ENCODE measurements at regions not wholly inside any gene's neighbourhood (a gene's known extent, or its start where the extent isn't known, plus 50 kb on each side); places are given as distances from the start of the nearest gene placed in this dataset.

DNA sequence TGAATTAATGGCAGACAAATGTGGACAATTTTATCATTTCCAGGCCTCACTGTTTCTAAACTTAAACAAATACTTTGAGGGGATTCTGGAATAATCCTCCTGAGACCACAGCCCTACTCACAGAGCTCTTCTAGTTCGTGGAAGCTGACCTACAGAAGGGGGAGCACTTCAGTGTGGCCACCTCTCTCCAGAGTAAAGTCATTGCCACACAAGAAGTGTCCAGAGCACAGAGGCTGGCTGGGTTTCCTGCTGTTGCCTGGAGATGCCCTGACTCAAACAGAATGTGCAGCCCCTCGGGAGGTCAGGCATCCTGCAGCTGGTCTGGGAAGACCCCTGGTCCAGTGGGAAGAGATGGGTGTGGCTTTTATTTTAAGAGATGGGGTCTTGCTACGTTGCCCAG lies 110.9 kb downstream of the QRSL1 start:
- H3K9me3 Mint-ChIP-seq: no peaks in the 10 kb centered on the region
- peaks cover 45% of the 10 kb centered on the region for H3K27me3 Mint-ChIP-seq (ENCODE audit: low read depth)
- no peak overlapping the region for H3K27ac Mint-ChIP-seq
- no peaks in the 10 kb centered on the region for H3K36me3 Mint-ChIP-seq (ENCODE audit: low read depth)
- no peak for DNase-seq (ENCODE audit: low spot score)
- H3K4me3 Mint-ChIP-seq: no peak overlapping the region
- no peaks in the 10 kb centered on the region for H3K4me1 Mint-ChIP-seq (ENCODE audit: low read depth)

DNA sequence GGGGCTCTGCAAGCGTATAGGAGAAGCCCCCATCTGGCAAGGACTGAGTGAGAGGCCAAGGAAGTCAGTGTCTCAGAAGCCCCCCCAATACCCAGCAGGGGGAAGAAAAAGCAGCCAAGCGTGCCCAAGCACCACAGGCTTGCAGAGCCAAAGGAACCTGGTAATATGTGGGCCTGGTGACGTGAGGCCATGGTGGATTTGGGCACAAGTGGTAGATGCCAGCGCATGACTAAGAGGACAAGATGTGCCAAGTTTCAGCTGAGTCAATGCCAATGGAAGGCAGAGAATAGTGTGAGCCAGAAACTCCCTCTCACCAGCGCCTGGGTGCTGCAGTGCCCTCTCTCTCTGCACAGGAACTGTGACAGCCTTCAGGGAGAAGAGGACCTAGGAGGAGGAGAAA lies 110.0 kb downstream of the QRSL1 start:
- Mint-ChIP-seq H3K4me3 (no peak overlapping the region), H3K36me3 (ENCODE audit: low read depth) (no peaks in the 10 kb centered on the region), H3K4me1 (ENCODE audit: low read depth) (no peaks in the 10 kb centered on the region), H3K27ac (no peak overlapping the region), H3K9me3 (no peaks in the 10 kb centered on the region), H3K27me3 (ENCODE audit: low read depth) (peaks cover 43% of the 10 kb centered on the region)
- DNase-seq (ENCODE audit: low spot score): no peak

DNA sequence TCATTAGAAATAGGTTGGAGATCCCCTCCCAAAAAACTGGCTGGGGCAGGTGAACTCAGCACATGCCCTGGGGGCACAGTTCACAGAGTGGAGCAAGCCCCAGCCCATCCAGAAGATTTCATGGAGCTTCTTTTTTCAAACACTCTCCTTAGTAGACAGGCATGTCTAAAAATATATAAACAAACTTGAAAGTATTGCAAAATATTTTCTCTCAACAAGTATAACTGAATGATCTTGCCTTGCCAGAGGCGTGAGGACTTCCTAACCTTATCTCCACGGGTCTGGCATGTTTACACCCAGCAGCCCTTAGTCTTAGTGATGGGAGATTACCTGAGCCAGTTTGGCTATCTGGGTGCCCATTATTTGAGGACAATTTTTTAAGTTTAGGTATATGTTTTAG lies 107.1 kb downstream of the QRSL1 start:
- Mint-ChIP-seq H3K27me3 (ENCODE audit: low read depth) (peaks cover 39% of the 10 kb centered on the region), H3K27ac (no peak overlapping the region), H3K36me3 (ENCODE audit: low read depth) (no peaks in the 10 kb centered on the region), H3K4me1 (ENCODE audit: low read depth) (no peaks in the 10 kb centered on the region), H3K4me3 (no peak overlapping the region), H3K9me3 (no peaks in the 10 kb centered on the region)
- no peak for DNase-seq (ENCODE audit: low spot score)

GRCh38 chr6:106735828-106736227 lies 106.5 kb downstream of the QRSL1 start:
- H3K27ac Mint-ChIP-seq: no peak overlapping the region
- no peak for DNase-seq (ENCODE audit: low spot score)

DNA sequence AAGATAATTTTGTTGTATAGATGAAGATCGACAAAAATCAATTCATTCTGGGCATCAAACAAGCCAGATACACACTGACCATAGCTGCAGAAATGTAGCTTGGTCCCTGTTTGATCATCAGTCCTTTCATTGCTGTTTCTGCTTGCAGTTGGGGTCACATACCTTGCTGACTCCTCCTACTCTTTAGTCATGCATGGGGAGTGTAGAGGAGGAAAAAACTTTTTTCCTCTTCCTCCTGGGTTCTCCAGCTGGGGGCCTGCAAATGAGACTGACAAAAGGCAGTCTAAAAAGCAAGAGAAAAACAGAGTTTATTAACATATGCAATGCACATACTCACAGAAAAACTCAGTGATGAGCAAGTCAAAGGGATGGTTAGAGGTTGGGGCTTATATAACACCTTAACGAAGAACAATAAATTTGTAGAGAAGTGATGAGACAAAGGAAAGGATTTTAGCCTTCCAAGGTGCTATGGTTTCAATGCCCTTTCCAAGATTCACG lies 105.8 kb downstream of the QRSL1 start:
- no peak overlapping the region for H3K4me3 Mint-ChIP-seq

More at GRCh38 chr6:106735828-106736227, 106.5 kb downstream of the QRSL1 start:
- H3K4me3 Mint-ChIP-seq: no peak overlapping the region
- H3K27me3 Mint-ChIP-seq (ENCODE audit: low read depth): peaks cover 37% of the 10 kb centered on the region
- no peaks in the 10 kb centered on the region for H3K9me3 Mint-ChIP-seq
- no peaks in the 10 kb centered on the region for H3K4me1 Mint-ChIP-seq (ENCODE audit: low read depth)
- no peaks in the 10 kb centered on the region for H3K36me3 Mint-ChIP-seq (ENCODE audit: low read depth)

GRCh38 chr6:106733386-106733785 lies 104.0 kb downstream of the QRSL1 start:
- Mint-ChIP-seq H3K27me3 (ENCODE audit: low read depth) (peaks cover 34% of the 10 kb centered on the region), H3K9me3 (no peaks in the 10 kb centered on the region)

More for the DNA sequence above, 105.8 kb downstream of the QRSL1 start:
- peaks cover 38% of the 10 kb centered on the region for H3K27me3 Mint-ChIP-seq (ENCODE audit: low read depth)
- no peaks in the 10 kb centered on the region for H3K4me1 Mint-ChIP-seq (ENCODE audit: low read depth)
- no peaks in the 10 kb centered on the region for H3K9me3 Mint-ChIP-seq
- H3K27ac Mint-ChIP-seq: no peak overlapping the region
- H3K36me3 Mint-ChIP-seq (ENCODE audit: low read depth): no peaks in the 10 kb centered on the region
- no peak for DNase-seq (ENCODE audit: low spot score)

GRCh38 chr6:106732376-106732940 lies 103.1 kb downstream of the QRSL1 start:
- Mint-ChIP-seq H3K27me3 (ENCODE audit: low read depth) (peaks cover 26% of the 10 kb centered on the region), H3K4me1 (ENCODE audit: low read depth) (no peaks in the 10 kb centered on the region), H3K4me3 (no peak overlapping the region), H3K36me3 (ENCODE audit: low read depth) (no peaks in the 10 kb centered on the region), H3K27ac (no peak overlapping the region), H3K9me3 (no peaks in the 10 kb centered on the region)
- DNase-seq (ENCODE audit: low spot score): no peak

More at GRCh38 chr6:106733386-106733785, 104.0 kb downstream of the QRSL1 start:
- no peak for DNase-seq (ENCODE audit: low spot score)
- no peaks in the 10 kb centered on the region for H3K4me1 Mint-ChIP-seq (ENCODE audit: low read depth)
- H3K4me3 Mint-ChIP-seq: no peak overlapping the region
- no peak overlapping the region for H3K27ac Mint-ChIP-seq
- H3K36me3 Mint-ChIP-seq (ENCODE audit: low read depth): no peaks in the 10 kb centered on the region

GRCh38 chr6:106731843-106732160 lies 102.4 kb downstream of the QRSL1 start:
- Mint-ChIP-seq H3K4me1 (ENCODE audit: low read depth) (no peaks in the 10 kb centered on the region), H3K9me3 (no peaks in the 10 kb centered on the region), H3K27me3 (ENCODE audit: low read depth) (peaks cover 25% of the 10 kb centered on the region), H3K27ac (no peak overlapping the region), H3K36me3 (ENCODE audit: low read depth) (no peaks in the 10 kb centered on the region), H3K4me3 (no peak overlapping the region)
- DNase-seq (ENCODE audit: low spot score): no peak

DNA sequence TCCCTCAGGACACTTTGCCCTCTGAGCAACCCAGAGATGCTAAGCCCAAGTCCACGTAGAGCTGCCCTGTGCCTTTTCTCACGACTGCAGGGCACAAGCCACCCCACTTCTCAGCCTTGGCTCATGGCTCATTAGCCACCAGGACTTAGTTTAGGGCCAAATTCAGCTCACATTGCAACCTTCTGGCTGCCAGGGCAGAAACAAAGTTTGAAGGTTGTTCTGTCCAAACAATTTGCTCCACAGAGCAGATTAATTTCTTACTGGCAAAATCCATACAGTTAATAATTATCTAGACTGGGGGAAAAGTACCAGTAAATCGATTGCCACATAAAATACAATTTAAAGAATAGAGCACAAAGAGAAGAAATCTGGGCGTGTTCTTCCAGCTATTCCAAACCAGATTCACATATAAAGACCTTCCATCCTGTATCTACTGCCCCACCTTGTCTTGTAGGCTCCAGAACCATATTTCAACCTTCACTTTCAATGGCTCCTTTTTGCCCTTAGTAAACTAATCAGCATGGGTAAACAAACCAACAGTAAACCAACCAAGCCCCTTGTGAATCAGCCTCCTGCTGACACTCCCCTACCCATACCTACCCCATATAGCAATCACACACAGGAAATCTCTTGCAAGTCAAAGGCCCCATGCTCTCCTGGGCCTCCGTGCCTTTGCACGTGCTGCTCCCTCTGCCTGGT lies 101.9 kb downstream of the QRSL1 start:
- Mint-ChIP-seq H3K4me3 (no peak overlapping the region), H3K36me3 (ENCODE audit: low read depth) (no peaks in the 10 kb centered on the region), H3K9me3 (no peaks in the 10 kb centered on the region), H3K27ac (no peak overlapping the region), H3K27me3 (ENCODE audit: low read depth) (peaks cover 21% of the 10 kb centered on the region), H3K4me1 (ENCODE audit: low read depth) (no peaks in the 10 kb centered on the region)
- no peak for DNase-seq (ENCODE audit: low spot score)

DNA sequence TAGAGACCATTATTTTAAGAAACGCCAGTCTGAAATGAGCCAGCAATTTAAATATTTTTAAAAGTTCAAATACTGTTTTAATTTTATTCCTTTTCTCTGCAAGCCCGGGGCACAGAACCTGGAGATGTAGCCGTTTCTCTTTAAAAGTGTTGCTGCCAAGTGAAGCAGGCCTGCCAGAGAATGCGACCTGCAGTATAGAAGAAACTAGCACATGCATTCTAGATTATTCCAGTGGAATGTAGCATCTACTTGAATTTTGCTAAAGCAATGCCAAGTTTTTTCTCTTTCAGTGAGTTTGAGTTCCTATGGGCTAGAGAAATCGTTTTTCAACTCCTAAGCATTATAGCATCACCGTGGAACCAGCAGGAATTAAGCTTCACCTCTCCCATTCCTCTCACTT lies 101.3 kb downstream of the QRSL1 start:
- H3K4me1 Mint-ChIP-seq (ENCODE audit: low read depth): no peaks in the 10 kb centered on the region
- no peak overlapping the region for H3K27ac Mint-ChIP-seq

DNA sequence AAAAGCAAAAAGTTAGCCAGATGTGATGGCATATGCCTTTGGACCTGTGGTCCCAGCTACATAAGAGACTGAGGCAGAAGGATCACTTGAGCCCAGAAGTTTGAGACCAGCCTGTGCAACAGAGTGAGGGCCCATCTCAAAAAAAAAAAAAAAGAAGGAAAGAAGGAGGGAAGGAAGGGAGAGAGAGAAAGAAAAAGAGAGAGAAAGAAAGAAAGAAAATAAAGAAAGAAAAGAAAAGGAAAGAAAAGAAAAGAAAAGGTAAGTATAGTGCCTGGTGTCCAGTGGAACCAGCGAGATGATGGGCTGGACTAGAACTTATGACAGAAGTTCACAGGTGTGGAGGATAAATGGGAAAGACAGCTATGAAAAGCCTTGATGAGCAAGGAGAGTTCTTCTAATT lies 100.9 kb downstream of the QRSL1 start:
- Mint-ChIP-seq H3K27ac (no peak overlapping the region), H3K36me3 (ENCODE audit: low read depth) (no peaks in the 10 kb centered on the region), H3K9me3 (no peaks in the 10 kb centered on the region), H3K4me3 (no peak overlapping the region), H3K4me1 (ENCODE audit: low read depth) (no peaks in the 10 kb centered on the region), H3K27me3 (ENCODE audit: low read depth) (peaks cover 15% of the 10 kb centered on the region)
- DNase-seq (ENCODE audit: low spot score): no peak

More for the DNA sequence above, 101.3 kb downstream of the QRSL1 start:
- Mint-ChIP-seq H3K36me3 (ENCODE audit: low read depth) (no peaks in the 10 kb centered on the region), H3K4me3 (no peak overlapping the region), H3K9me3 (no peaks in the 10 kb centered on the region), H3K27me3 (ENCODE audit: low read depth) (peaks cover 18% of the 10 kb centered on the region)
- DNase-seq (ENCODE audit: low spot score): no peak

DNA sequence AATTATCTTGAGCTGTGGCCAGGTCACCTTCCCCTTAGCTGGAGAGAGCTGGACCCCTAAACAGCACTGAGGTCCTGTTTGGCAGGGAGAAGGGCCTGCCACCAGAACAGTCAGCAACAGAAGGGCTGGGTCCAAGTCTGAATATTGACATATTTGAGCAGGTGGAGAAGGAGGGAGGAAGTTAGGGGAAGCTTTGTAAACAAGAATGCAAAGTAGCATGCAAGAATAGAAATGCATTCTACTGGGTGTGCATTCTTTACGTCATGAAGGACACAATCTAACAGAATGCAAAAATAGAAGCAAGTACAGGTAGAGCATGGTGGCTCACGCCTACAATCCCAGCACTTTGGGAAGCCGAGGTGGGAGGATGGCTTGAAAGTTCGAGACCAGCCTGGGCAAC lies 100.5 kb downstream of the QRSL1 start:
- Mint-ChIP-seq H3K27me3 (ENCODE audit: low read depth) (peaks cover 11% of the 10 kb centered on the region), H3K4me3 (no peak overlapping the region), H3K4me1 (ENCODE audit: low read depth) (no peaks in the 10 kb centered on the region), H3K9me3 (no peaks in the 10 kb centered on the region), H3K36me3 (ENCODE audit: low read depth) (no peaks in the 10 kb centered on the region), H3K27ac (no peak overlapping the region)
- DNase-seq (ENCODE audit: low spot score): no peak

GRCh38 chr6:106728296-106728870 lies 99.0 kb downstream of the QRSL1 start:
- Mint-ChIP-seq H3K4me1 (ENCODE audit: low read depth) (no peaks in the 10 kb centered on the region), H3K4me3 (no peak overlapping the region), H3K36me3 (ENCODE audit: low read depth) (no peaks in the 10 kb centered on the region), H3K27me3 (ENCODE audit: low read depth) (peaks cover 15% of the 10 kb centered on the region), H3K9me3 (no peaks in the 10 kb centered on the region), H3K27ac (no peak overlapping the region)
- DNase-seq (ENCODE audit: low spot score): no peak

GRCh38 chr6:106727480-106728149 lies 98.2 kb downstream of the QRSL1 start:
- no peaks in the 10 kb centered on the region for H3K36me3 Mint-ChIP-seq (ENCODE audit: low read depth)
- H3K4me3 Mint-ChIP-seq: no peak overlapping the region
- DNase-seq (ENCODE audit: low spot score): no peak
- H3K9me3 Mint-ChIP-seq: no peaks in the 10 kb centered on the region
- no peaks in the 10 kb centered on the region for H3K4me1 Mint-ChIP-seq (ENCODE audit: low read depth)
- no peak overlapping the region for H3K27ac Mint-ChIP-seq
- H3K27me3 Mint-ChIP-seq (ENCODE audit: low read depth): peaks cover 15% of the 10 kb centered on the region
